ENCODE measurements at regions not wholly inside any gene's neighbourhood (a gene's known extent, or its start where the extent isn't known, plus 50 kb on each side); places are given as distances from the start of the nearest gene placed in this dataset.

DNA sequence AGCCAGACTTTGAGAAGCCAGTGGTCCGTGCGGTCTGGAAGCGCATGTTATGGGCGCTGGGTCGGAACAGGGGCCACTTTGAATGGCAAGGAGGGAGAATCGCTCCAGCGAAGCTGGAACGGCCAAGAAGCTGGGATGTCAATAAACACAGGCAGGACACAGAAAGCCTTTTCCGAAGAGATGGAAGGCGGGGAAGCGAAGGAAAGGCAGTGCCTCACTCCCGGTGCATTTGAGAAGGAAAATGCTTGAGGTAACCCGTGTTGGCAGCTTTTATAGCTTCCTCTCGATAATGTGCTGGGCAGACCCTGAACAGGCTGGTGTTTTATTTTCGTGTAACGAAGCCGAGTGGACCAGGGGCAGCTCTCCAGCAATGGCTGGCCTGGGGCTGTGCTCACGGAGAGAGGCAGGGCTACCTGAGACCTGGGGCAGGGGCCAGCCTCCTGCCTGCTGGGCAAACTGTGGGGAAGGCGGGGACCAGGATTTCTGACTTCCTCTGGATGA lies 84.2 kb upstream of the SPRY4 start:
- Mint-ChIP-seq H3K9me3 (ENCODE audit: insufficient read depth) (no peaks in the 10 kb centered on the region), H3K27me3 (peaks cover 12% of the 10 kb centered on the region), H3K27ac (no peak overlapping the region), H3K4me1 (peaks cover 2% of the 10 kb centered on the region), H3K4me3 (no peak overlapping the region)
- no peak for DNase-seq
- no peak for ATAC-seq (ENCODE audit: low read depth)
- no peaks in the 10 kb centered on the region for H3K36me3 ChIP-seq (replicated peaks in 1 of 2; ENCODE audit: control extremely low read depth in 1 of 2, control insufficient read depth in 1 of 2, extremely low read depth in 1 of 2, insufficient read depth in 2 of 2, low read length in 1 of 2)
- intact Hi-C loops (cut with micrococcal nuclease): no loop called here
- H3K4me2 ChIP-seq (replicated peaks; ENCODE audit: low read depth, low read length, poor library complexity, severe bottlenecking): no peak overlapping the region
- CTCF ChIA-PET: no interaction called here
- POLR2A ChIA-PET: no interaction called here
- no peak overlapping the region for H3K27ac ChIP-seq (ENCODE audit: low read length in 2 of 2)
- H4K20me1 ChIP-seq (ENCODE audit: control insufficient read depth, insufficient read depth, low read length, poor library complexity, severe bottlenecking): no peaks in the 10 kb centered on the region
- no peaks in the 10 kb centered on the region for H3K79me2 ChIP-seq (ENCODE audit: control insufficient read depth, insufficient read depth, low read length)
- H3K9me3 ChIP-seq (ENCODE audit: control extremely low read depth in 1 of 3, control insufficient read depth in 2 of 3, insufficient read depth in 1 of 3, low read length in 2 of 3): no peaks in the 10 kb centered on the region
- no peak overlapping the region for H2AFZ ChIP-seq (ENCODE audit: insufficient read depth, low read depth, low read length, poor library complexity, severe bottlenecking)
- H3K4me1 ChIP-seq (ENCODE audit: control insufficient read depth in 2 of 2, insufficient read depth in 2 of 2, low read length in 2 of 2): peaks cover 2 to 3% of the 10 kb centered on the region in 2 donors
- no peak overlapping the region for H3K4me3 ChIP-seq (ENCODE audit: control extremely low read depth in 1 of 5, extremely low read depth in 1 of 5, insufficient read depth in 1 of 5, low read depth in 2 of 5, low read length in 4 of 5)
- H3K27me3 ChIP-seq (replicated peaks in 1 of 4; ENCODE audit: control extremely low read depth in 1 of 4, control insufficient read depth in 3 of 4, insufficient read depth in 4 of 4, low read length in 3 of 4): no peaks in the 10 kb centered on the region
- TF ChIP-seq EZH2 (IDR thresholded peaks at IDR 0.05; ENCODE audit: borderline replicate concordance, insufficient read depth, low read depth, low read length, poor library complexity, severe bottlenecking): no peak
- no peak for TF ChIP-seq CTCF (IDR thresholded peaks at IDR 0.05)
- 95% methylated on average over 19 of the region's 19 CpGs for WGBS (ENCODE audit: insufficient coverage)
- no peak overlapping the region for H3K9ac ChIP-seq (ENCODE audit: low read length)

GRCh38 chr5:142408536-142408935 lies 83.7 kb upstream of the SPRY4 start:
- DNase-seq: no peak
- Mint-ChIP-seq H3K4me1 (peaks cover 7% of the 10 kb centered on the region), H3K27ac (no peak overlapping the region), H3K9me3 (ENCODE audit: insufficient read depth) (no peaks in the 10 kb centered on the region), H3K4me3 (no peak overlapping the region), H3K27me3 (peaks cover 14% of the 10 kb centered on the region)
- ChIA-PET POLR2A (no interaction called here), CTCF (no interaction called here)
- no peak overlapping the region for H3K9ac ChIP-seq (ENCODE audit: low read length)
- H3K9me3 ChIP-seq (ENCODE audit: control extremely low read depth in 1 of 3, control insufficient read depth in 2 of 3, insufficient read depth in 1 of 3, low read length in 2 of 3): no peaks in the 10 kb centered on the region
- H3K4me2 ChIP-seq (replicated peaks; ENCODE audit: low read depth, low read length, poor library complexity, severe bottlenecking): no peak overlapping the region
- intact Hi-C loops (cut with micrococcal nuclease): no loop called here
- no peaks in the 10 kb centered on the region for H3K79me2 ChIP-seq (ENCODE audit: control insufficient read depth, insufficient read depth, low read length)
- 88% methylated on average over 6 of the region's 7 CpGs for WGBS (ENCODE audit: insufficient coverage)
- H3K4me1 ChIP-seq (ENCODE audit: control insufficient read depth in 2 of 2, insufficient read depth in 2 of 2, low read length in 2 of 2): peaks cover 4 to 6% of the 10 kb centered on the region in 2 donors
- H3K36me3 ChIP-seq (replicated peaks in 1 of 2; ENCODE audit: control extremely low read depth in 1 of 2, control insufficient read depth in 1 of 2, extremely low read depth in 1 of 2, insufficient read depth in 2 of 2, low read length in 1 of 2): no peaks in the 10 kb centered on the region
- no peak for ATAC-seq (ENCODE audit: low read depth)
- H4K20me1 ChIP-seq (ENCODE audit: control insufficient read depth, insufficient read depth, low read length, poor library complexity, severe bottlenecking): no peaks in the 10 kb centered on the region
- no peak overlapping the region for H2AFZ ChIP-seq (ENCODE audit: insufficient read depth, low read depth, low read length, poor library complexity, severe bottlenecking)
- H3K4me3 ChIP-seq (ENCODE audit: control extremely low read depth in 1 of 5, extremely low read depth in 1 of 5, insufficient read depth in 1 of 5, low read depth in 2 of 5, low read length in 4 of 5): no peak overlapping the region
- no peaks in the 10 kb centered on the region for H3K27me3 ChIP-seq (replicated peaks in 1 of 4; ENCODE audit: control extremely low read depth in 1 of 4, control insufficient read depth in 3 of 4, insufficient read depth in 4 of 4, low read length in 3 of 4)
- TF ChIP-seq CTCF (IDR thresholded peaks at IDR 0.05): no peak
- no peak overlapping the region for H3K27ac ChIP-seq (ENCODE audit: low read length in 2 of 2)
